Right lobe of liver (tissue), 6 donors: ENCODE measurements at regions not wholly inside any gene's neighbourhood (a gene's known extent, or its start where the extent isn't known, plus 50 kb on each side); places are given as distances from the start of the nearest gene placed in this dataset.

Source experiments
- ATAC-seq, 4 donors: fragments of 200-7000 bp; cut with Tn5 transposase; one replicate each; pipeline ENCODE4 v1.9.1; 2020; ENCODE audit warnings: mild to moderate bottlenecking in 4 of 4, moderate library complexity in 4 of 4
- DNase-seq, 3 donors: peaks; one replicate each; pipeline ENCODE4 v3.0.0-alpha.2; 2020
- H3K27ac ChIP-seq, 3 donors: fragments of 200-600 bp; one replicate each; pipeline ENCODE4 v1.8.0; 2022
- H3K27me3 ChIP-seq, 2 donors: fragments of 200-600 bp; one replicate each; pipeline ENCODE4 v1.8.0; 2022
- H3K36me3 ChIP-seq, 4 donors: fragments of 200-600 bp; sonication (generic) in 1 of 4; one replicate each; pipeline versions ENCODE4 v1.5.1 to v1.8.0; 2017 to 2022; ENCODE audit warnings: control low read depth in 1 of 4
- H3K4me1 ChIP-seq, 4 donors: fragments of 200-600 bp; sonication (generic) in 1 of 4; one replicate each; pipeline versions ENCODE4 v1.5.1 to v1.8.0; 2017 to 2022; ENCODE audit warnings: control low read depth in 1 of 4
- H3K4me3 ChIP-seq, 3 donors: fragments of 200-600 bp; one replicate each; pipeline ENCODE4 v1.8.0; 2022
- H3K9me3 ChIP-seq, 4 donors: fragments of 200-600 bp; sonication (generic) in 1 of 4; one replicate each; pipeline versions ENCODE4 v1.5.1 to v1.8.0; 2017 to 2022; ENCODE audit warnings: control low read depth in 1 of 4
- CTCF ChIP-seq, 4 donors: fragments of 200-600 bp in 3 of 4; fragments of 450-650 bp in 1 of 4; IDR thresholded peaks; one replicate each; pipeline versions ENCODE4 v1.5.1 to v1.8.0; 2016 to 2022; ENCODE audit warnings: antibody characterized with exemption in 4 of 4, mild to moderate bottlenecking in 2 of 4
- POLR2A ChIP-seq: fragments of 450-650 bp; IDR thresholded peaks from one replicate; pipeline ENCODE4 v1.6.1; 2017; ENCODE audit warnings: antibody characterized with exemption, mild to moderate bottlenecking
- WGBS: methylation state at CpG from one replicate; pipeline ENCODE4 v1.1.6; 2018; ENCODE audit warnings: low coverage, low lambda C conversion rate; ENCODE audit not compliant: insufficient coverage; ENCODE audit errors: missing lambda C conversion rate; 5-methylcytosine and 5-hydroxymethylcytosine counted together
- intact Hi-C, 2 donors: fragments of 100-400 bp; cut with DNase I; formaldehyde crosslinking; loops; one replicate each; pipeline versions ENCODE4 v1.11.2 to v1.14.1; 2022
- donor health status: DM: no; HTN: yes; CAD: no.
- donor health status: DM: no; HTN: no; CAD: no.
- donor health status: DM: no; HTN: no; CAD: no.
- donor health status: DM: no; HTN: yes; CAD: no.
- donor health status: DM: no; HTN: yes; CAD: no.

- no peaks in the 10 kb centered on the region for H3K27me3 ChIP-seq
- TF ChIP-seq POLR2A (no peak), CTCF (IDR thresholded peaks at IDR 0.05) (no peak)
- intact Hi-C loops = no loop called here
Measured at GRCh38 chr3:5485427-5485826, 297.9 kb downstream of the EDEM1 start.

GRCh38 chr3:5488771-5489170 is 301.3 kb downstream of the EDEM1 start:
- Histone ChIP-seq H3K36me3 (no peaks in the 10 kb centered on the region), H3K27me3 (no peaks in the 10 kb centered on the region), H3K4me1 (no peaks in the 10 kb centered on the region), H3K9me3 (no peaks in the 10 kb centered on the region), H3K4me3 (no peak overlapping the region), H3K27ac (no peak overlapping the region)
- ATAC-seq (no peak), DNase-seq (no peak)
- TF ChIP-seq CTCF (IDR thresholded peaks at IDR 0.05) (no peak), POLR2A (no peak)
- 73% methylated on average over 7 of the region's 7 CpGs for WGBS
- intact Hi-C loops = no loop called here

More at GRCh38 chr3:5485427-5485826, 297.9 kb downstream of the EDEM1 start:
- Histone ChIP-seq H3K4me3 (no peak overlapping the region), H3K27ac (no peak overlapping the region), H3K4me1 (no peaks in the 10 kb centered on the region), H3K9me3 (no peaks in the 10 kb centered on the region), H3K36me3 (no peaks in the 10 kb centered on the region)
- ATAC-seq (no peak), DNase-seq (no peak)
- 43% methylated on average over 5 of the region's 5 CpGs for WGBS

GRCh38 chr3:5489536-5489935 is 302.0 kb downstream of the EDEM1 start:
- 24% methylated on average over 3 of the region's 3 CpGs for WGBS
- H3K4me1 ChIP-seq = no peaks in the 10 kb centered on the region
- no peak for ATAC-seq
- no peaks in the 10 kb centered on the region for H3K27me3 ChIP-seq
- TF ChIP-seq POLR2A (no peak), CTCF (IDR thresholded peaks at IDR 0.05) (no peak)
- no peaks in the 10 kb centered on the region for H3K9me3 ChIP-seq
- H3K36me3 ChIP-seq = no peaks in the 10 kb centered on the region
- DNase-seq = no peak
- no peak overlapping the region for H3K4me3 ChIP-seq
- no peak overlapping the region for H3K27ac ChIP-seq
- intact Hi-C loops = no loop called here

- no peak overlapping the region for H3K4me3 ChIP-seq
- H3K27ac ChIP-seq = no peak overlapping the region
- H3K4me1 ChIP-seq = no peaks in the 10 kb centered on the region
- H3K27me3 ChIP-seq = no peaks in the 10 kb centered on the region
- WGBS = no CpG with 5 or more reads among the region's 3 CpGs
- H3K36me3 ChIP-seq = no peaks in the 10 kb centered on the region
- no peak for ATAC-seq
- no peak for DNase-seq
- H3K9me3 ChIP-seq = no peaks in the 10 kb centered on the region
- TF ChIP-seq POLR2A (no peak), CTCF (IDR thresholded peaks at IDR 0.05) (no peak)
- intact Hi-C loops = no loop called here
Measured at GRCh38 chr3:5494905-5495519, 307.5 kb downstream of the EDEM1 start.

GRCh38 chr3:5497497-5497896 is 310.0 kb downstream of the EDEM1 start:
- Histone ChIP-seq H3K36me3 (no peaks in the 10 kb centered on the region), H3K4me1 (no peaks in the 10 kb centered on the region), H3K4me3 (no peak overlapping the region), H3K27ac (no peak overlapping the region), H3K27me3 (no peaks in the 10 kb centered on the region), H3K9me3 (no peaks in the 10 kb centered on the region)
- peak in 1 of 4 donors; percentile 18 for ATAC-seq
- TF ChIP-seq CTCF (IDR thresholded peaks at IDR 0.05) = no peak
- no peak for TF ChIP-seq POLR2A
- no peak for DNase-seq
- intact Hi-C loops = no loop called here
